ENCODE measurements at regions not wholly inside any gene's neighbourhood (a gene's known extent, or its start where the extent isn't known, plus 50 kb on each side); places are given as distances from the start of the nearest gene placed in this dataset.

DNA sequence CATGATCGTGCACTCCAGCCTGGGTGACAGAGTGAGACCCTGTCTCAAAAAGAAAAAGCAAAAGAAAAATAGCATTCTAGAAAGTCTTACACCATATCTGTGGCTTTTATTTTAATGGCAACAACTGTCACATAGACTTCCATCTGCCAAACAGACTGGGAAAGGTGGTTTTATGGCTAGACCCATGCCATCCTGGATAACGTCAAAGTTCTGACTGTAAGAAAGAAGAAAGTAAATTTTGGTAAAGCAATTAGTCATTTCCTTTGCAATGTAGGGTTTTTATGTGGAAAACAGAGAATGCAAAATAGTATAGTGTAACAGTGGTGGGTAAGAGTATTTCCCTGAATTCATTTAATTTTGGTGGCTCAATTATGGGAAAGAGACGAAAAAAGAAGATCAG is 75.5 kb upstream of the BARX2 start:
- no peak for TF ChIP-seq POLR2A (IDR thresholded peaks at IDR 0.05)
- TF ChIP-seq, protein P1, sequence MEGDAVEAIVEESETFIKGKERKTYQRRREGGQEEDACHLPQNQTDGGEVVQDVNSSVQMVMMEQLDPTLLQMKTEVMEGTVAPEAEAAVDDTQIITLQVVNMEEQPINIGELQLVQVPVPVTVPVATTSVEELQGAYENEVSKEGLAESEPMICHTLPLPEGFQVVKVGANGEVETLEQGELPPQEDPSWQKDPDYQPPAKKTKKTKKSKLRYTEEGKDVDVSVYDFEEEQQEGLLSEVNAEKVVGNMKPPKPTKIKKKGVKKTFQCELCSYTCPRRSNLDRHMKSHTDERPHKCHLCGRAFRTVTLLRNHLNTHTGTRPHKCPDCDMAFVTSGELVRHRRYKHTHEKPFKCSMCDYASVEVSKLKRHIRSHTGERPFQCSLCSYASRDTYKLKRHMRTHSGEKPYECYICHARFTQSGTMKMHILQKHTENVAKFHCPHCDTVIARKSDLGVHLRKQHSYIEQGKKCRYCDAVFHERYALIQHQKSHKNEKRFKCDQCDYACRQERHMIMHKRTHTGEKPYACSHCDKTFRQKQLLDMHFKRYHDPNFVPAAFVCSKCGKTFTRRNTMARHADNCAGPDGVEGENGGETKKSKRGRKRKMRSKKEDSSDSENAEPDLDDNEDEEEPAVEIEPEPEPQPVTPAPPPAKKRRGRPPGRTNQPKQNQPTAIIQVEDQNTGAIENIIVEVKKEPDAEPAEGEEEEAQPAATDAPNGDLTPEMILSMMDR (IDR thresholded peaks at IDR 0.05): no peak
- 80 to 81% methylated on average over 3 of the region's 3 CpGs for WGBS, 2 donors
- DNase-seq (ENCODE audit: low spot score in 2 of 2): no peak
- intact Hi-C loops (cut with DNase I; ENCODE audit: low total_unique reads): no loop called here
- no peak overlapping the region for H3K4me3 ChIP-seq (ENCODE audit: low read depth, poor library complexity, severe bottlenecking)

DNA sequence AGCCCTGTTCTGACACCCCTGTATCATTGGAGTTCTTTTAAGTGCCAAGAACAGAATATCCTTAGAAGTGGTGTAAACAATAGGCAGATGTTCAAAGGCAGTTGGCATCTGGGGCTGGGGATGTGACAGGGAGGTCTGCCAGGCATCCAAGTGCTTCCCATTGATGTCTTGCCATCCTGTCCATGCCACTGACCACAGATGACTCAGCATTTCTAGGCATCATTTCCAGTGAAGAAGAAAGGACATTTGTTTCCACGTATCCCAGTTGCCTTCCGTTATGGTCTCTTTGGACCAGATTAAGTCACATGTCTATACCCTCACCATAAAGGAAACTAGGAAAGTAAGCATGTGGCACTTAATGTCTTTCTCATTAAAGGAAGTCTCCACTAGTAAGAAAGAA is 76.7 kb upstream of the BARX2 start:
- no peak overlapping the region for H3K4me3 ChIP-seq (ENCODE audit: low read depth, poor library complexity, severe bottlenecking)
- DNase-seq (ENCODE audit: low spot score in 2 of 2): no peak
- intact Hi-C loops (cut with DNase I; ENCODE audit: low total_unique reads): no loop called here
- TF ChIP-seq POLR2A (IDR thresholded peaks at IDR 0.05): no peak
- TF ChIP-seq, protein P1 (IDR thresholded peaks at IDR 0.05): no peak
- 59 to 64% methylated on average over 2 of the region's 2 CpGs for WGBS, 2 donors

DNA sequence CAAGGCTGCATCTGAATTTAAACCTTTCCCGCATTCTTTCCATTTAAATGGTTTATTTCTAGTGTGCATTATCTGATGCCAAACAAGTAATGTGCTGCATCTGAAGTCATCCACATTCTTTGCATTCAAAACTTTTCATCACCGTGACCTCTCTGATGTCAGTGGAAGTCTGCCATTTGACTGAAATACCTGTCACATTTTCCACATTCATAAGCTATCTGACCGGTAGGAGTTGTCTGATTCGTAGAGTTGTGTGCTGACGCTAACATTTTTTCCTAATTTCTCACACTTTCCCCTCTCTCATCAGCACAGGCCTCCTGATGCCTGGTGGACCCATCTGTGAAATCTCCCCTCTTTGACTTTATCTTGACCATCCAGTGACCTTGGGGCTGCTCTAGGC is 79.9 kb upstream of the BARX2 start:
- intact Hi-C loops (cut with DNase I; ENCODE audit: low total_unique reads): no loop called here
- WGBS, 2 donors: 81% methylated on average over 5 of the region's 5 CpGs
- no peak overlapping the region for H3K4me3 ChIP-seq (ENCODE audit: low read depth, poor library complexity, severe bottlenecking)
- no peak for DNase-seq (ENCODE audit: low spot score in 2 of 2)
- no peak for TF ChIP-seq POLR2A (IDR thresholded peaks at IDR 0.05)
- TF ChIP-seq, protein P1 (IDR thresholded peaks at IDR 0.05): no peak

DNA sequence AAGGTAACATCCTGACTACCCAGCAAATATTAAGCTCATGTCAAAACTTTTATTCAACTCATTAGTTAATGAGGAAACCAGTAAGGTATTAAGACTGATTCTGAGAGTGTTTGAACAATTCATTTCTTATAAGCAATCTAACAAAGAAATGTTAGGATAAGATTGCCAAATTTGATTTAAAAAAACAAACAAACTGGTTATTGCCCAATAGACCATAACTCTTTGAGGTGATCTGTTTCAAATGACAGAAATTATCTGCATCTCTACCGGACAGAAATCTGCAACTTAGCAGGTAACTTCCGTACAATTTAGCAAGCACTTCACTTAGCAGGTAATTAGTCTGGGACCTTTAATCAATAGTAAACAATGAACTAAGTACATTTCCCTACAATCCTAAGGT is 82.9 kb upstream of the BARX2 start:
- TF ChIP-seq POLR2A (IDR thresholded peaks at IDR 0.05): no peak
- TF ChIP-seq, protein P1 (IDR thresholded peaks at IDR 0.05): no peak
- no peak for DNase-seq (ENCODE audit: low spot score in 2 of 2)
- intact Hi-C loops (cut with DNase I; ENCODE audit: low total_unique reads): no loop called here
- 33 to 55% methylated on average over 2 of the region's 2 CpGs for WGBS, 2 donors
- H3K4me3 ChIP-seq (ENCODE audit: low read depth, poor library complexity, severe bottlenecking): no peak overlapping the region

DNA sequence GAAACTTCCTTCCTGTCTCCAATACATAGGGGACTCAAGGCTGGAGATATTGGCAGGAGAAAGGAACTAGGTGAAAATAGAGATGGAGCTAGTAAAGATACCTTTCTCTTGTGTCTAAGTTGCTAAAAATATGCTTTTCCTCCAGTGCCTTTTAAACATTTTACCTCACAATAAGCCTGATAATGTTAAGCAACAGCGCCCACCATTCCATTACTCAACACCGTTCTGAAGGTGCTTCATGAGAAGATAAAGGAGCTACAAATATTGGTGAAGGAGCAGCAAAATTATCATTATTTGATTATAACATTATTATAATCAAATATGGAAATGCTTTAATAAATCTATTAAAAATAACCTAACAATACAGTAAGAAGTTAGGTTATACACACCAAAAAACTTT is 83.6 kb upstream of the BARX2 start:
- no peak overlapping the region for H3K4me3 ChIP-seq (ENCODE audit: low read depth, poor library complexity, severe bottlenecking)
- TF ChIP-seq POLR2A (IDR thresholded peaks at IDR 0.05): no peak
- TF ChIP-seq, protein P1 (IDR thresholded peaks at IDR 0.05): no peak
- 93 to 96% methylated on average over 2 of the region's 2 CpGs for WGBS, 2 donors
- DNase-seq (ENCODE audit: low spot score in 2 of 2): no peak
- intact Hi-C loops (cut with DNase I; ENCODE audit: low total_unique reads): no loop called here

DNA sequence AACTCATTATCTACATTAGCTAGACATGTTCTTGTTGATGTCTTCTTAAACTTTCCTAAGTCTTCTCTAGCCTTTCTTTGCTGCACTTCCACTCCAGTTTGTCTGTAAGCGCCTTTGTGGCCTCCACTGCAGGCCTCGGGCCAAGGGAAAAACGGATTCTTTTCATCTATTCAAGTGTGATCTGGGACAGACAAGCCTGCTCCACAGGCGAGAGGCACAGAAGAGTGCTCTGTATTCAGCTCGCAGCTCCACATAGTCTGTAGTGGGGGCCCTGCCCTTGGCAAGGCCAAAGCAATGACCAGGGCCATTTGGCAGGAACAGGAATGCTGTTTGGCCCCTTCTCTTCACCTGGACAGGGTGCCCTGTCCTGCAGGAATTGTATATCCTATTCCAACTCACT is 84.1 kb upstream of the BARX2 start:
- WGBS, 2 donors: 64 to 80% methylated on average over 5 of the region's 5 CpGs
- DNase-seq (ENCODE audit: low spot score in 2 of 2): no peak
- TF ChIP-seq, protein P1 (IDR thresholded peaks at IDR 0.05): no peak
- TF ChIP-seq POLR2A (IDR thresholded peaks at IDR 0.05): no peak
- intact Hi-C loops (cut with DNase I; ENCODE audit: low total_unique reads): no loop called here
- no peak overlapping the region for H3K4me3 ChIP-seq (ENCODE audit: low read depth, poor library complexity, severe bottlenecking)

All from lower leg skin (tissue), 4 donors.